ENCODE measurements at regions not wholly inside any gene's neighbourhood (a gene's known extent, or its start where the extent isn't known, plus 50 kb on each side); places are given as distances from the start of the nearest gene placed in this dataset.

- Mint-ChIP-seq H3K9me3 (ENCODE audit: insufficient read depth) (no peaks in the 10 kb centered on the region), H3K27me3 (peaks cover 7% of the 10 kb centered on the region), H3K4me3 (no peak overlapping the region), H3K27ac (no peak overlapping the region), H3K4me1 (peaks cover 13% of the 10 kb centered on the region)
- Histone ChIP-seq H3K9ac (ENCODE audit: low read length) (no peak overlapping the region), H3K27me3 (replicated peaks in 1 of 4; ENCODE audit: control extremely low read depth in 1 of 4, control insufficient read depth in 3 of 4, insufficient read depth in 4 of 4, low read length in 3 of 4) (no peaks in the 10 kb centered on the region), H3K4me2 (replicated peaks; ENCODE audit: low read depth, low read length, poor library complexity, severe bottlenecking) (no peak overlapping the region), H4K20me1 (ENCODE audit: control insufficient read depth, insufficient read depth, low read length, poor library complexity, severe bottlenecking) (no peaks in the 10 kb centered on the region), H3K27ac (ENCODE audit: low read length in 2 of 2) (no peak overlapping the region), H3K9me3 (ENCODE audit: control extremely low read depth in 1 of 3, control insufficient read depth in 2 of 3, insufficient read depth in 1 of 3, low read length in 2 of 3) (peaks cover 0 to 3% (median 0%) of the 10 kb centered on the region in 3 donors), H3K36me3 (replicated peaks in 1 of 2; ENCODE audit: control extremely low read depth in 1 of 2, control insufficient read depth in 1 of 2, extremely low read depth in 1 of 2, insufficient read depth in 2 of 2, low read length in 1 of 2) (no peaks in the 10 kb centered on the region), H2AFZ (ENCODE audit: insufficient read depth, low read depth, low read length, poor library complexity, severe bottlenecking) (no peak overlapping the region), H3K4me3 (ENCODE audit: control extremely low read depth in 1 of 5, extremely low read depth in 1 of 5, insufficient read depth in 1 of 5, low read depth in 2 of 5, low read length in 4 of 5) (no peak overlapping the region), H3K79me2 (ENCODE audit: control insufficient read depth, insufficient read depth, low read length) (no peaks in the 10 kb centered on the region), H3K4me1 (ENCODE audit: control insufficient read depth in 2 of 2, insufficient read depth in 2 of 2, low read length in 2 of 2) (peaks cover 6 to 8% of the 10 kb centered on the region in 2 donors)
- CTCF ChIA-PET, result no interaction called here
- TF ChIP-seq EZH2 (IDR thresholded peaks at IDR 0.05; ENCODE audit: borderline replicate concordance, insufficient read depth, low read depth, low read length, poor library complexity, severe bottlenecking) (no peak), CTCF (IDR thresholded peaks at IDR 0.05) (no peak)
- intact Hi-C loops (cut with micrococcal nuclease), result no loop called here
- ATAC-seq (ENCODE audit: low read depth) (no peak), DNase-seq (no peak)
- no CpG with 5 or more reads among the region's 2 CpGs for WGBS (ENCODE audit: insufficient coverage)
- POLR2A ChIA-PET, result no interaction called here
Observed at GRCh38 chr13:33528896-33529295, 243.3 kb upstream of the STARD13 start.

- H3K27me3 Mint-ChIP-seq, result peaks cover 7% of the 10 kb centered on the region
- no peak overlapping the region for H3K4me3 ChIP-seq (ENCODE audit: control extremely low read depth in 1 of 5, extremely low read depth in 1 of 5, insufficient read depth in 1 of 5, low read depth in 2 of 5, low read length in 4 of 5)
- no peak for ATAC-seq (ENCODE audit: low read depth)
- H3K9me3 Mint-ChIP-seq (ENCODE audit: insufficient read depth), result no peaks in the 10 kb centered on the region
- H3K27me3 ChIP-seq (replicated peaks in 1 of 4; ENCODE audit: control extremely low read depth in 1 of 4, control insufficient read depth in 3 of 4, insufficient read depth in 4 of 4, low read length in 3 of 4), result no peaks in the 10 kb centered on the region
- H3K27ac Mint-ChIP-seq, result no peak overlapping the region
- peaks cover 4% of the 10 kb centered on the region for H3K79me2 ChIP-seq (ENCODE audit: control insufficient read depth, insufficient read depth, low read length)
- H4K20me1 ChIP-seq (ENCODE audit: control insufficient read depth, insufficient read depth, low read length, poor library complexity, severe bottlenecking), result no peaks in the 10 kb centered on the region
- H3K27ac ChIP-seq (ENCODE audit: low read length in 2 of 2), result no peak overlapping the region
- H3K36me3 ChIP-seq (replicated peaks in 1 of 2; ENCODE audit: control extremely low read depth in 1 of 2, control insufficient read depth in 1 of 2, extremely low read depth in 1 of 2, insufficient read depth in 2 of 2, low read length in 1 of 2), result no peaks in the 10 kb centered on the region
- intact Hi-C loops (cut with micrococcal nuclease), result no loop called here
- H3K4me3 Mint-ChIP-seq, result no peak overlapping the region
- peaks cover 0 to 3% (median 0%) of the 10 kb centered on the region in 3 donors for H3K9me3 ChIP-seq (ENCODE audit: control extremely low read depth in 1 of 3, control insufficient read depth in 2 of 3, insufficient read depth in 1 of 3, low read length in 2 of 3)
- H3K4me1 ChIP-seq (ENCODE audit: control insufficient read depth in 2 of 2, insufficient read depth in 2 of 2, low read length in 2 of 2), result peaks cover 14 to 18% of the 10 kb centered on the region in 2 donors
- no peak overlapping the region for H3K9ac ChIP-seq (ENCODE audit: low read length)
- no peak for DNase-seq
- H3K4me2 ChIP-seq (replicated peaks; ENCODE audit: low read depth, low read length, poor library complexity, severe bottlenecking), result no peak overlapping the region
- CTCF ChIA-PET, result interaction anchor here (0.6 kb wide), 1 partner anchor 892 kb away, joined by 3 read pairs; no protein-coding TSS in a partner anchor
- TF ChIP-seq EZH2 (IDR thresholded peaks at IDR 0.05; ENCODE audit: borderline replicate concordance, insufficient read depth, low read depth, low read length, poor library complexity, severe bottlenecking) (no peak), CTCF (IDR thresholded peaks at IDR 0.05) (no peak)
- POLR2A ChIA-PET, result no interaction called here
- peaks cover 16% of the 10 kb centered on the region for H3K4me1 Mint-ChIP-seq
- no peak overlapping the region for H2AFZ ChIP-seq (ENCODE audit: insufficient read depth, low read depth, low read length, poor library complexity, severe bottlenecking)
Observed at GRCh38 chr13:33531484-33531883, 245.9 kb upstream of the STARD13 start.

Data from B cell (primary cell).